Panc1 (cell line): ENCODE measurements at regions not wholly inside any gene's neighbourhood (a gene's known extent, or its start where the extent isn't known, plus 50 kb on each side); places are given as distances from the start of the nearest gene placed in this dataset.

Experiments
- ATAC-seq: fragments of 200-7000 bp; cut with Tn5 transposase; 2 replicates; pipeline ENCODE4 v1.9.1; 2020; ENCODE audit warnings: mild to moderate bottlenecking, moderate library complexity
- BruUV-seq: library from RNA; stranded (reverse); fragments of 400-500 nt; replicated peaks from 2 replicates; lab custom pipeline; 2021; lab: Mats Ljungman, UMichigan
- CTCF ChIA-PET: fragments of 300-600 bp; sonication (Branson Sonifier 250); formaldehyde crosslinking; loops from one replicate; lab custom pipeline; 2022; ENCODE audit warnings: antibody characterized with exemption; lab: Charles Lee
- POLR2A ChIA-PET: fragments of 300-600 bp; sonication (Branson Sonifier 250); formaldehyde crosslinking; loops from one replicate; lab custom pipeline; 2022; ENCODE audit warnings: antibody characterized with exemption; lab: Charles Lee
- DNase-seq: peaks from one replicate; pipeline ENCODE4 v3.0.0-alpha.2; 2010; ENCODE audit warnings: low read depth, low spot score
- H3K27ac ChIP-seq: 2 replicates; pipeline ENCODE4 v1.5.1; 2011; ENCODE audit warnings: mild to moderate bottlenecking, low read length, inconsistent platforms
- H3K27me3 ChIP-seq: fragments of 200-500 bp; sonication (Bioruptor generic); 2 replicates; pipeline ENCODE4 v1.6.0; 2014; ENCODE audit warnings: low read length, inconsistent platforms; ENCODE audit not compliant: control insufficient read depth, insufficient read depth
- H3K36me3 ChIP-seq: fragments of 200-500 bp; sonication (Bioruptor generic); 2 replicates; pipeline ENCODE4 v1.5.1; 2014; ENCODE audit warnings: inconsistent platforms, mild to moderate bottlenecking, low read length, moderate library complexity; ENCODE audit not compliant: control insufficient read depth, insufficient read depth
- H3K4me1 ChIP-seq: 2 replicates; pipeline ENCODE4 v1.5.1; 2011; ENCODE audit warnings: inconsistent platforms, mild to moderate bottlenecking, low read length, moderate library complexity; ENCODE audit not compliant: control insufficient read depth, insufficient read depth
- H3K4me3 ChIP-seq, 2 experiments: 2 replicates each; pipeline ENCODE4 v1.5.1; 2011 to 2012; ENCODE audit warnings: low read depth in 2 of 2, low read length in 2 of 2, mild to moderate bottlenecking in 2 of 2, inconsistent platforms in 1 of 2, moderate library complexity in 1 of 2
- H3K9me3 ChIP-seq: fragments of 200-500 bp; sonication (Bioruptor generic); 2 replicates; pipeline ENCODE4 v1.5.1; 2014; ENCODE audit warnings: low read depth, mild to moderate bottlenecking, inconsistent platforms, low read length, moderate library complexity; ENCODE audit not compliant: control insufficient read depth, insufficient read depth
- POLR2AphosphoS5 ChIP-seq: IDR thresholded peaks from 2 replicates; pipeline ENCODE4 v1.6.1; 2012; ENCODE audit warnings: mild to moderate bottlenecking, low read depth, low read length, moderate library complexity
- SIN3A ChIP-seq: IDR thresholded peaks from 2 replicates; pipeline ENCODE4 v1.6.1; 2012; ENCODE audit warnings: low read depth, mild to moderate bottlenecking, low read length, moderate library complexity, borderline replicate concordance; ENCODE audit not compliant: insufficient read depth
- TCF7L2 ChIP-seq: IDR thresholded peaks from 2 replicates; pipeline ENCODE4 v1.6.1; 2011; ENCODE audit warnings: mild to moderate bottlenecking, low read depth, low read length, inconsistent platforms
- in situ Hi-C: cut with HindIII; loops from 2 replicates; pipeline ENCODE4 v1.10.0; 2016; ENCODE audit warnings: low sequenced_read_pairs, low pct_unique_long_range_greater_than_20kb
- intact Hi-C: fragments of 100-400 bp; cut with micrococcal nuclease; formaldehyde crosslinking; loops from one replicate; pipeline ENCODE4 v1.10.0; 2022; ENCODE audit not compliant: unreplicated experiment
- TF ChIP-seq, protein P1 (sequence below): fragments of 450-650 bp; IDR thresholded peaks from 2 replicates; pipeline ENCODE4 v1.5.1; 2017; ENCODE audit warnings: mild to moderate bottlenecking
- TF ChIP-seq, protein P2 (sequence below), 2 experiments: IDR thresholded peaks; 2 replicates each; pipeline ENCODE4 v1.6.1; 2011 to 2012; ENCODE audit warnings: low read depth in 2 of 2, control low read depth in 1 of 2, low read length in 1 of 2, mild to moderate bottlenecking in 1 of 2, moderate library complexity in 1 of 2; ENCODE audit not compliant: insufficient read depth in 1 of 2

DNA sequence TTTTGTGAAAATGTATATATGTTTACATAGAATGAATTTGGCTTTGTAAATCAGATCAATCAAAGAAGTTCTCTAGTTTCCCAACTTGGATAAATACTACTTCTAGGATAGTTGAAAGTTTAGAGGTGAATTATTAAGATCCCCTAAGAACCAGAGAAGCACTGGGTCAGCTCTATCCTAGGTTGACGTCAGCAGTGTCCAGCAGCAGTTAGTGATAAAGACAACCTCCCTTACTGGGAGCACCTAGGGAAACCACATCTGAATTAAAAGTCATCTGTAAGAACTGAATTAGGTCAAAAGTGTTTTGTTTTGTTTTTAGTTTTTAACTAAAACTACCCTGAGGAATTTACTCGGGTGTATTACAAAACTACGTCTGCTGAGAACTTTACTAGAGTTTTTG is 178.0 kb downstream of the POLR1F start:
- intact Hi-C loops (no loop called here), in situ Hi-C loops (no loop called here)
- no peaks in the 10 kb centered on the region for H3K9me3 ChIP-seq
- H3K27me3 ChIP-seq: no peaks in the 10 kb centered on the region
- TF ChIP-seq POLR2AphosphoS5 (no peak), SIN3A (no peak), TCF7L2 (no peak)
- TF ChIP-seq, protein P1, sequence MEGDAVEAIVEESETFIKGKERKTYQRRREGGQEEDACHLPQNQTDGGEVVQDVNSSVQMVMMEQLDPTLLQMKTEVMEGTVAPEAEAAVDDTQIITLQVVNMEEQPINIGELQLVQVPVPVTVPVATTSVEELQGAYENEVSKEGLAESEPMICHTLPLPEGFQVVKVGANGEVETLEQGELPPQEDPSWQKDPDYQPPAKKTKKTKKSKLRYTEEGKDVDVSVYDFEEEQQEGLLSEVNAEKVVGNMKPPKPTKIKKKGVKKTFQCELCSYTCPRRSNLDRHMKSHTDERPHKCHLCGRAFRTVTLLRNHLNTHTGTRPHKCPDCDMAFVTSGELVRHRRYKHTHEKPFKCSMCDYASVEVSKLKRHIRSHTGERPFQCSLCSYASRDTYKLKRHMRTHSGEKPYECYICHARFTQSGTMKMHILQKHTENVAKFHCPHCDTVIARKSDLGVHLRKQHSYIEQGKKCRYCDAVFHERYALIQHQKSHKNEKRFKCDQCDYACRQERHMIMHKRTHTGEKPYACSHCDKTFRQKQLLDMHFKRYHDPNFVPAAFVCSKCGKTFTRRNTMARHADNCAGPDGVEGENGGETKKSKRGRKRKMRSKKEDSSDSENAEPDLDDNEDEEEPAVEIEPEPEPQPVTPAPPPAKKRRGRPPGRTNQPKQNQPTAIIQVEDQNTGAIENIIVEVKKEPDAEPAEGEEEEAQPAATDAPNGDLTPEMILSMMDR: no peak
- TF ChIP-seq, protein P2, sequence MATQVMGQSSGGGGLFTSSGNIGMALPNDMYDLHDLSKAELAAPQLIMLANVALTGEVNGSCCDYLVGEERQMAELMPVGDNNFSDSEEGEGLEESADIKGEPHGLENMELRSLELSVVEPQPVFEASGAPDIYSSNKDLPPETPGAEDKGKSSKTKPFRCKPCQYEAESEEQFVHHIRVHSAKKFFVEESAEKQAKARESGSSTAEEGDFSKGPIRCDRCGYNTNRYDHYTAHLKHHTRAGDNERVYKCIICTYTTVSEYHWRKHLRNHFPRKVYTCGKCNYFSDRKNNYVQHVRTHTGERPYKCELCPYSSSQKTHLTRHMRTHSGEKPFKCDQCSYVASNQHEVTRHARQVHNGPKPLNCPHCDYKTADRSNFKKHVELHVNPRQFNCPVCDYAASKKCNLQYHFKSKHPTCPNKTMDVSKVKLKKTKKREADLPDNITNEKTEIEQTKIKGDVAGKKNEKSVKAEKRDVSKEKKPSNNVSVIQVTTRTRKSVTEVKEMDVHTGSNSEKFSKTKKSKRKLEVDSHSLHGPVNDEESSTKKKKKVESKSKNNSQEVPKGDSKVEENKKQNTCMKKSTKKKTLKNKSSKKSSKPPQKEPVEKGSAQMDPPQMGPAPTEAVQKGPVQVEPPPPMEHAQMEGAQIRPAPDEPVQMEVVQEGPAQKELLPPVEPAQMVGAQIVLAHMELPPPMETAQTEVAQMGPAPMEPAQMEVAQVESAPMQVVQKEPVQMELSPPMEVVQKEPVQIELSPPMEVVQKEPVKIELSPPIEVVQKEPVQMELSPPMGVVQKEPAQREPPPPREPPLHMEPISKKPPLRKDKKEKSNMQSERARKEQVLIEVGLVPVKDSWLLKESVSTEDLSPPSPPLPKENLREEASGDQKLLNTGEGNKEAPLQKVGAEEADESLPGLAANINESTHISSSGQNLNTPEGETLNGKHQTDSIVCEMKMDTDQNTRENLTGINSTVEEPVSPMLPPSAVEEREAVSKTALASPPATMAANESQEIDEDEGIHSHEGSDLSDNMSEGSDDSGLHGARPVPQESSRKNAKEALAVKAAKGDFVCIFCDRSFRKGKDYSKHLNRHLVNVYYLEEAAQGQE (IDR thresholded peaks at IDR 0.05; ENCODE audit: insufficient read depth in 1 of 2, low read depth in 2 of 2, low read length in 1 of 2): no peak
- no peak for DNase-seq
- H3K4me3 ChIP-seq: no peak overlapping the region
- H3K27ac ChIP-seq: no peak overlapping the region
- no TSS peak for BruUV-seq
- H3K36me3 ChIP-seq: no peaks in the 10 kb centered on the region
- H3K4me1 ChIP-seq: no peaks in the 10 kb centered on the region; the same call in 1 of the 2 replicates
- no peak for ATAC-seq
- POLR2A ChIA-PET: no interaction called here
- CTCF ChIA-PET: no interaction called here

DNA sequence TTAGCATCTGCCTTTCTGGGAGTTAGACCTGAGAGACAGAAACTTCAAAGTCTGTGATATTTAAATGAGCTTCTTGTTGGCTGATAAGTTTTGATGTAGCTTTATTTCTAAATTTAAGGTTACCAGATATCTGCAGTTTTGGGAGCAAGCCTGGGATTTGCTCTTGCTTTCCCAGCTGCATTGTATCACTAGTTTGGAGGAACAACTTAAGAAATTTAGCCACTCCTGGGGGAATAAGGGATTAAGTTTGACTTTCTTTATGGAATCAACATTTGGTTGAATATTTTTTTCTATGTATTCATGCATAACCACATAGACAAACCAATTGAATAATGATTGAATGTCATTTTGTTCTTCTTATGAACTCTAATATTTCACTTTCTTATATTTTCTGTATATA is 178.6 kb downstream of the POLR1F start:
- ATAC-seq: no peak
- intact Hi-C loops (no loop called here), in situ Hi-C loops (no loop called here)
- Histone ChIP-seq H3K4me3 (no peak overlapping the region), H3K4me1 (no peaks in the 10 kb centered on the region; the same call in 1 of the 2 replicates), H3K9me3 (no peaks in the 10 kb centered on the region), H3K27ac (no peak overlapping the region), H3K27me3 (no peaks in the 10 kb centered on the region), H3K36me3 (no peaks in the 10 kb centered on the region)
- no TSS peak for BruUV-seq
- POLR2A ChIA-PET: no interaction called here
- no peak for DNase-seq
- TF ChIP-seq, protein P2 (IDR thresholded peaks at IDR 0.05; ENCODE audit: insufficient read depth in 1 of 2, low read depth in 2 of 2, low read length in 1 of 2): no peak
- TF ChIP-seq, protein P1: no peak
- TF ChIP-seq TCF7L2 (no peak), POLR2AphosphoS5 (no peak), SIN3A (no peak)
- CTCF ChIA-PET: no interaction called here
